ENCODE measurements at regions not wholly inside any gene's neighbourhood (a gene's known extent, or its start where the extent isn't known, plus 50 kb on each side); places are given as distances from the start of the nearest gene placed in this dataset.
"Not testable (repeated sequence)": the region's sequence is repeated elsewhere in the genome, so short reads cannot be mapped to it uniquely, and the experiment has no call there.

DNA sequence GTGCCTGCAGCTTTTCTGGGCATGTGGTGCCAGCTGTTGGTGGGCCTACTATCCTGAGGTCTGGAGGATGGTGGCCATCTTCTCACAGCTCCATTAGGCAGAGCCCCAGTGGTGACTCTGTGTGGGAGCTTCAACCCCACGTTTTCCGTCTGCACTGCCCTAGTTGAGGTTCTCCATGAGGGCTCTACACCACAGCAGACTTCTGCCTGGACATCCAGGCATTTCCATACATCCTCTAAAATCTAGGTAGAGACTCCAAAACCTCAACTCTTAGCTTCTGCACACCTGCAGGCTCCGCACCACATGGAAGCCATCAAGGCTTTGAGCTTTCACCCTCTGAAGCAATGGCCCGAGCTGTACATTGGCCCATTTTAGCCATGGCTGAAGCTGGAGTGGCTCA lies 153.3 kb upstream of the PGRMC2 start:
- Histone ChIP-seq H3K4me3 (ENCODE audit: low read depth, low read length, poor library complexity, severe bottlenecking) (no peak overlapping the region), H2AFZ (ENCODE audit: low read length) (no peak overlapping the region), H3K4me1 (ENCODE audit: insufficient read depth, low read length, severe bottlenecking) (no peaks in the 10 kb centered on the region), H3K9me2 (ENCODE audit: low read depth, low read length) (no peaks in the 10 kb centered on the region), H3K9ac (ENCODE audit: low read length) (no peak overlapping the region), H4K20me1 (ENCODE audit: insufficient read depth, low read length) (no peaks in the 10 kb centered on the region), H3K27me3 (ENCODE audit: insufficient read depth, low read length) (no peaks in the 10 kb centered on the region), H3K36me3 (ENCODE audit: insufficient read depth, low read length) (no peaks in the 10 kb centered on the region), H3K27ac (ENCODE audit: low read depth, low read length, poor library complexity, severe bottlenecking) (no peak overlapping the region), H3K79me2 (ENCODE audit: insufficient read depth, low read length) (no peaks in the 10 kb centered on the region), H3K4me2 (ENCODE audit: low read length) (no peak overlapping the region), H3K9me3 (ENCODE audit: low read length) (no peaks in the 10 kb centered on the region), H3F3A (ENCODE audit: insufficient read depth, low read length) (no peaks in the 10 kb centered on the region)
- TF ChIP-seq EZH2 (IDR thresholded peaks at IDR 0.05; ENCODE audit: borderline replicate concordance, low read length) = no peak
- TF ChIP-seq, protein P1, sequence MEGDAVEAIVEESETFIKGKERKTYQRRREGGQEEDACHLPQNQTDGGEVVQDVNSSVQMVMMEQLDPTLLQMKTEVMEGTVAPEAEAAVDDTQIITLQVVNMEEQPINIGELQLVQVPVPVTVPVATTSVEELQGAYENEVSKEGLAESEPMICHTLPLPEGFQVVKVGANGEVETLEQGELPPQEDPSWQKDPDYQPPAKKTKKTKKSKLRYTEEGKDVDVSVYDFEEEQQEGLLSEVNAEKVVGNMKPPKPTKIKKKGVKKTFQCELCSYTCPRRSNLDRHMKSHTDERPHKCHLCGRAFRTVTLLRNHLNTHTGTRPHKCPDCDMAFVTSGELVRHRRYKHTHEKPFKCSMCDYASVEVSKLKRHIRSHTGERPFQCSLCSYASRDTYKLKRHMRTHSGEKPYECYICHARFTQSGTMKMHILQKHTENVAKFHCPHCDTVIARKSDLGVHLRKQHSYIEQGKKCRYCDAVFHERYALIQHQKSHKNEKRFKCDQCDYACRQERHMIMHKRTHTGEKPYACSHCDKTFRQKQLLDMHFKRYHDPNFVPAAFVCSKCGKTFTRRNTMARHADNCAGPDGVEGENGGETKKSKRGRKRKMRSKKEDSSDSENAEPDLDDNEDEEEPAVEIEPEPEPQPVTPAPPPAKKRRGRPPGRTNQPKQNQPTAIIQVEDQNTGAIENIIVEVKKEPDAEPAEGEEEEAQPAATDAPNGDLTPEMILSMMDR (IDR thresholded peaks at IDR 0.05; ENCODE audit: low read length) = no peak

DNA sequence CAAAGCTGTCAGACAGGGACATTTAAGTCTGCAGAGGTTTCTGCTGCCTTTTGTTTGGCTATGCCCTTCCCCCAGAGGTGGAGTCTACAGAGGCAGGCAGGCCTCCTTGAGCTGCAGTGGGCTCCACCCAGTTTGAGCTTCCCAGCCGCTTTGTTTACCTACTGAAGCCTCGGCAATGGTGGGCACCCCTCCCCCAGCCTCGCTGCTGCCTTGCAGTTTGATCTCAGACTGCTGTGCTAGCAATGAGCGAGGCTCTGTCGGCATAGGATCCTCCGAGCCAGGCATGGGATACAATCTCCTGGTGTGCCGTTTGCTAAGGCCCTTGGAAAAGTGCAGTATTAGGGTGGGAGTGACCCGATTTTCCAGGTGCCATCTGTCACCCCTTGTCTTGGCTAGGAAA lies 149.4 kb upstream of the PGRMC2 start:
- H4K20me1 ChIP-seq (ENCODE audit: insufficient read depth, low read length); H3K4me2 ChIP-seq (ENCODE audit: low read length); H3K9ac ChIP-seq (ENCODE audit: low read length); H3K4me1 ChIP-seq (ENCODE audit: insufficient read depth, low read length, severe bottlenecking); H3K4me3 ChIP-seq (ENCODE audit: low read depth, low read length, poor library complexity, severe bottlenecking); H3K79me2 ChIP-seq (ENCODE audit: insufficient read depth, low read length); H3F3A ChIP-seq (ENCODE audit: insufficient read depth, low read length); H3K27ac ChIP-seq (ENCODE audit: low read depth, low read length, poor library complexity, severe bottlenecking); H3K9me2 ChIP-seq (ENCODE audit: low read depth, low read length); H3K27me3 ChIP-seq (ENCODE audit: insufficient read depth, low read length); H3K36me3 ChIP-seq (ENCODE audit: insufficient read depth, low read length); H3K9me3 ChIP-seq (ENCODE audit: low read length); H2AFZ ChIP-seq (ENCODE audit: low read length): not testable (repeated sequence)

DNA sequence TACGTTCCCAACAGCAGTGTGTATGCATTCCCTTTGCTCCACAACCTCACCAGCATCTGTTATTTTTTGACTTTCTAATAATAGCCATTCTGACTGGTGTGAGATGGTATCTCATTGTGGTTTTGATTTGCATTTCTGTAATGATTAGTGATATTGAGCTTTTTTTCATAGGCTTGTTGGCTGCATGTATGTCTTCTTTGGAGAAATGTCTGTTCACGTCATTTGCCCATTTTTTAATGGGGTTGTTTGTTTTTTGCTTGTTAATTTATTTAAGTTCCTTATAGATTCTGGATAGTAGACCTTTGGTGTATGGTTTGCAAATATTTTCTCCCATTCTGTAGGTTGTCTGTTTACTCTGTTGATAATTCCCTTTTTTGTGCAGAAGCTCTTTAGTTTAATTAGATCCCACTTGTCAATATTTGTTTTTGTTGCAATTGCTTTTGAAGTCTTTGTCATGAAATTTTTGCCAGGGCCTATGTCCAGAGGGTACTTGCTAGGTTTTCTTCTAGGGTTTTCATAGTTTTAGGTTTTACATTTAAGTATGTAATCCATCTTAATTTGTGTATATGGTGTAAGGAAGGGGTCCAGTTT lies 141.5 kb upstream of the PGRMC2 start:
- H3K9me2 ChIP-seq (ENCODE audit: low read depth, low read length); H2AFZ ChIP-seq (ENCODE audit: low read length); H3K36me3 ChIP-seq (ENCODE audit: insufficient read depth, low read length); H3K79me2 ChIP-seq (ENCODE audit: insufficient read depth, low read length); H3K9ac ChIP-seq (ENCODE audit: low read length); H3K4me2 ChIP-seq (ENCODE audit: low read length); H3K27me3 ChIP-seq (ENCODE audit: insufficient read depth, low read length); H3K9me3 ChIP-seq (ENCODE audit: low read length); H3F3A ChIP-seq (ENCODE audit: insufficient read depth, low read length); H3K4me3 ChIP-seq (ENCODE audit: low read depth, low read length, poor library complexity, severe bottlenecking); H3K4me1 ChIP-seq (ENCODE audit: insufficient read depth, low read length, severe bottlenecking); H3K27ac ChIP-seq (ENCODE audit: low read depth, low read length, poor library complexity, severe bottlenecking); H4K20me1 ChIP-seq (ENCODE audit: insufficient read depth, low read length): not testable (repeated sequence)

DNA sequence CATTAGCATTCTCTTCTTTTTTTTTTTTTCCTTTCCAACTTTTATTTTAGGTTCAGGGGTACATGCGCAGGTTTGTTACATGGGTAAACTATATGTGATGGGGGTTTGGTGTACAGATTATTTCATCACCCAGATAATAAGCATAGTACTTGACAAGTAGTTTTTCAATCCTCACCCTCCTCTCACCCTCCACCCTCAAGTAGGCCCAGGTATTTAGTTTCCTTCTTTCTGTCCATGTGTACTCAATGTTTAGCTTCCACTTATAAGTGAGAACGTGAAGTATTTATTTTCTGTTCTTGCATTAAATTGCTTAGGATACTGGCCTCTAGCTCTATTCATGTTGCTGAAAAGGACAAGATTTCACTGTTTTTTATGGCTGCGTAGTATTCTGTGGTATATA lies 140.8 kb upstream of the PGRMC2 start:
- Histone ChIP-seq H3K4me3 (ENCODE audit: low read depth, low read length, poor library complexity, severe bottlenecking) (no peak overlapping the region), H3K4me1 (ENCODE audit: insufficient read depth, low read length, severe bottlenecking) (no peaks in the 10 kb centered on the region), H3K4me2 (ENCODE audit: low read length) (no peak overlapping the region), H3K79me2 (ENCODE audit: insufficient read depth, low read length) (no peaks in the 10 kb centered on the region), H3K9me2 (ENCODE audit: low read depth, low read length) (no peaks in the 10 kb centered on the region), H2AFZ (ENCODE audit: low read length) (no peak overlapping the region), H3K36me3 (ENCODE audit: insufficient read depth, low read length) (no peaks in the 10 kb centered on the region), H3F3A (ENCODE audit: insufficient read depth, low read length) (no peaks in the 10 kb centered on the region), H3K27me3 (ENCODE audit: insufficient read depth, low read length) (no peaks in the 10 kb centered on the region), H3K9ac (ENCODE audit: low read length) (no peak overlapping the region), H3K9me3 (ENCODE audit: low read length) (no peaks in the 10 kb centered on the region), H4K20me1 (ENCODE audit: insufficient read depth, low read length) (no peaks in the 10 kb centered on the region), H3K27ac (ENCODE audit: low read depth, low read length, poor library complexity, severe bottlenecking) (no peak overlapping the region)
- no peak for TF ChIP-seq EZH2 (IDR thresholded peaks at IDR 0.05; ENCODE audit: borderline replicate concordance, low read length)
- TF ChIP-seq, protein P1 (IDR thresholded peaks at IDR 0.05; ENCODE audit: low read length) = no peak
